Brain microvascular endothelial cell (primary cell): ENCODE measurements at regions not wholly inside any gene's neighbourhood (a gene's known extent, or its start where the extent isn't known, plus 50 kb on each side); places are given as distances from the start of the nearest gene placed in this dataset.
A peak's percentile ranks its signal among the peaks of the same experiment; 100 is the strongest.

ENCODE experiments used
- DNase-seq: peaks from one replicate; pipeline ENCODE4 v3.0.0-alpha.2; 2020
- H3K27ac ChIP-seq: fragments of 250-450 bp; sonication (Bioruptor Pico); 2 replicates; pipeline ENCODE4 v1.5.1; 2020; ENCODE audit warnings: mild to moderate bottlenecking, moderate library complexity
- H3K27me3 ChIP-seq: fragments of 250-450 bp; sonication (Bioruptor Pico); replicated peaks from 2 replicates; pipeline ENCODE4 v1.5.1; 2020; ENCODE audit warnings: mild to moderate bottlenecking
- H3K36me3 ChIP-seq: fragments of 250-450 bp; sonication (Bioruptor Pico); replicated peaks from 2 replicates; pipeline ENCODE4 v1.5.1; 2020; ENCODE audit warnings: mild to moderate bottlenecking
- H3K4me3 ChIP-seq: 2 replicates; pipeline ENCODE4 v1.5.1; 2011; ENCODE audit warnings: low read depth, mild to moderate bottlenecking, control low read depth, low read length, moderate library complexity
- in situ Hi-C: cut with HindIII; loops from 2 replicates; pipeline ENCODE4 v1.10.0; 2017; ENCODE audit warnings: low sequenced_read_pairs, low pct_ligation_motif_present
- TF ChIP-seq, protein P1 (sequence below): IDR thresholded peaks from 2 replicates; pipeline ENCODE4 v1.5.1; 2011; ENCODE audit warnings: low read depth, mild to moderate bottlenecking, moderate library complexity, low read length, control low read depth, inconsistent platforms; ENCODE audit errors: missing control alignments

DNA sequence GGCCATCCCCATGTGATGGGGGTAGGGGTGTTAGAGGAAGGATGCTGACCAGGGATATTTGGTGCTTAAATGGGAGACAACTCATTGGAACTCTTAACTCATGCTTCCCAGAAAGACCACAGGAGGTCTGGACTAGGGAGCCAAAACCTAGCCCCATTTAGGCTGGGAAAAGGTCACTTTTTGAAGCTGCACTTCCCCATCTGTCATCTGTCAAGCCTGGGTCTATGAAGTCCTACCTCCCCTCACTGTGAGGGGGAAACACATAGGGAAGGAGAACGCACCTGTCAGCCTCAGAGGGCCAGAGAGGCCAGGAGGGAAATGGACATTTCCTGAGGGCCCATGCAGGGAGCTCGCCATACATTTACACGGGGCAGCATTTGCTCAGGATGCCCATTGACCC, 321.0 kb downstream of the BCL11B start:
- no peak overlapping the region for H3K27ac ChIP-seq
- TF ChIP-seq, protein P1, sequence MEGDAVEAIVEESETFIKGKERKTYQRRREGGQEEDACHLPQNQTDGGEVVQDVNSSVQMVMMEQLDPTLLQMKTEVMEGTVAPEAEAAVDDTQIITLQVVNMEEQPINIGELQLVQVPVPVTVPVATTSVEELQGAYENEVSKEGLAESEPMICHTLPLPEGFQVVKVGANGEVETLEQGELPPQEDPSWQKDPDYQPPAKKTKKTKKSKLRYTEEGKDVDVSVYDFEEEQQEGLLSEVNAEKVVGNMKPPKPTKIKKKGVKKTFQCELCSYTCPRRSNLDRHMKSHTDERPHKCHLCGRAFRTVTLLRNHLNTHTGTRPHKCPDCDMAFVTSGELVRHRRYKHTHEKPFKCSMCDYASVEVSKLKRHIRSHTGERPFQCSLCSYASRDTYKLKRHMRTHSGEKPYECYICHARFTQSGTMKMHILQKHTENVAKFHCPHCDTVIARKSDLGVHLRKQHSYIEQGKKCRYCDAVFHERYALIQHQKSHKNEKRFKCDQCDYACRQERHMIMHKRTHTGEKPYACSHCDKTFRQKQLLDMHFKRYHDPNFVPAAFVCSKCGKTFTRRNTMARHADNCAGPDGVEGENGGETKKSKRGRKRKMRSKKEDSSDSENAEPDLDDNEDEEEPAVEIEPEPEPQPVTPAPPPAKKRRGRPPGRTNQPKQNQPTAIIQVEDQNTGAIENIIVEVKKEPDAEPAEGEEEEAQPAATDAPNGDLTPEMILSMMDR, result no peak
- no peaks in the 10 kb centered on the region for H3K36me3 ChIP-seq
- no peak for DNase-seq
- no peaks in the 10 kb centered on the region for H3K27me3 ChIP-seq
- no peak overlapping the region for H3K4me3 ChIP-seq
- in situ Hi-C loops, result no loop called here

- H3K27me3 ChIP-seq, result no peaks in the 10 kb centered on the region
- DNase-seq, result no peak
- TF ChIP-seq, protein P1, result no peak
- in situ Hi-C loops, result no loop called here
- H3K27ac ChIP-seq, result no peak overlapping the region
- H3K36me3 ChIP-seq, result no peaks in the 10 kb centered on the region
- no peak overlapping the region for H3K4me3 ChIP-seq
These were observed 320.4 kb downstream of the BCL11B start for GRCh38 chr14:98951521-98952152.

DNA sequence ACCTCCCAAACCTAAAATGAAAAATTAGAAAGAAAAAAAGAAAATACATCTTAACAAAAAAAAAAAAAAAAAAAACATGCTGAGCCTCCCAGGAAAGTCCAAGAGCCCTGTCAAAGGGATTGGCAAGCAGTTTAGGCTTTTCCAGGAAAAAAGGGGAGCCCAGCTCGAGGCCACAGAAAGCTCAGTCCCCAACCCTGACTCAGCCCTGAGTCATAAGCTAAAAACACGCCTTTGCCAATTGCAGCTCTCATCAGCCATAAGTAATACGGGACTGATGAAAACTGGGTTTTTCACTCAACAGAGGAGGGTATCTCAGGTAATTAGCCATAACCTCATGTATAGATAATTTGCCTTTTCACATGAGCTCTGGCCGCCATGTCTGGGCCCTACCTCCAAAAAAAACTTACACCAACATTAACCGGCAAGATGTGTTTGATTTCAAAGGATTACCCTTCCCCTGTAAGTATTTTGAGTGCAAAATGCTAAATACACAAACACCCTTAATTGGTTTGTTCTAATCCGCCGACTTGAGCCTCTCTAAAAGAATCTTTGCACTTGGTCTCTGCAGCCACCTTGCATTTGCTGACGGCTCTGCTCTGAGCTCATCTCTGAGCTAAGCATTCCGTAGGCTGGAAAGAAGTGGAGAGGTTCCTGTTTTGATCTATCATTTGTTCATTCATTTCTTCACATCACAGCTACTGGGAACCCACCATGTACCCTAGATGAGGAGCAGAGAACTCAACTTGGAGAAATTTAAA, 319.2 kb downstream of the BCL11B start:
- H3K27ac ChIP-seq, result no peak overlapping the region
- no peaks in the 10 kb centered on the region for H3K27me3 ChIP-seq
- DNase-seq, result peak; percentile 29
- in situ Hi-C loops, result no loop called here
- H3K36me3 ChIP-seq, result no peaks in the 10 kb centered on the region
- H3K4me3 ChIP-seq, result no peak overlapping the region
- TF ChIP-seq, protein P1, result no peak

GRCh38 chr14:98953551-98954348, 318.2 kb downstream of the BCL11B start:
- TF ChIP-seq, protein P1, result no peak
- Histone ChIP-seq H3K27ac (no peak overlapping the region), H3K27me3 (no peaks in the 10 kb centered on the region), H3K4me3 (no peak overlapping the region), H3K36me3 (no peaks in the 10 kb centered on the region)
- no peak for DNase-seq
- in situ Hi-C loops, result no loop called here

DNA sequence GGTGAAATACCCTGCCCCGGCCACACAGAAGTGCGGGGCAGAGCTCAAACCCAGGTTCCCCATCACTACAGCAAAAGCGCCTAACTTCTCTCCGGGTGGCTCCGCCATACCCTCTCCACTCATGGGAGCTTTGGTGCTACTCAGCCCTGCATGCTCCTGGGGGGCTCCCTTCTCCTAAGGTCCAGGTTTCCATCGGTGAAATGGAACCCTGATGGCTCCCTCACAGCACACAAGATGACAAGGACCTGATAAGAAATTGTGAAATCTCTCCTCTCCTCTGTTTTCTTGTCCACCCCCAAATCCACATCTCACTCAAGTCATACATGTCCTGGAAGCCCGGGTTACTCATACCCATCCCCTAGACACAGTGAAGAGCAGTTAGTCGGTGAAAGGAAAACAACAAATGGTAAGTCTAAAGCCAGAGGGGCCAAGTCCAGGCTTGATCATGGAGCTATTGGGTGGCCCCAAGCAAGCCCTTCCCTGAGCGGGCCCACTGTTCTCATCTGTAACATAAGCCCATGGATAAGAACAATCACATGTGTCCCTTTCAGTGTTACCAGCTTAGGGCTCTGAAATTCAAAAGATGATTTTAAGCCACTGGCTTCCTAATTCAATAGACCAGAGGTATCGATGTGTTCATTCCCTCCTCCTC, 317.5 kb downstream of the BCL11B start:
- no peak overlapping the region for H3K4me3 ChIP-seq
- DNase-seq, result no peak
- H3K27me3 ChIP-seq, result no peaks in the 10 kb centered on the region
- TF ChIP-seq, protein P1, result no peak
- H3K36me3 ChIP-seq, result no peaks in the 10 kb centered on the region
- no peak overlapping the region for H3K27ac ChIP-seq
- in situ Hi-C loops, result no loop called here
